Right ventricle myocardium superior (tissue), 1 donor: ENCODE measurements at regions not wholly inside any gene's neighbourhood (a gene's known extent, or its start where the extent isn't known, plus 50 kb on each side); places are given as distances from the start of the nearest gene placed in this dataset.

Experiments used
- ATAC-seq: fragments of 200-7000 bp; cut with Tn5 transposase; one replicate; pipeline ENCODE4 v1.9.1; 2020; ENCODE audit warnings: mild to moderate bottlenecking; ENCODE audit not compliant: poor library complexity
- DNase-seq: peaks from one replicate; pipeline ENCODE4 v3.0.0-alpha.2; 2020
- intact Hi-C: fragments of 100-400 bp; cut with DNase I; formaldehyde crosslinking; loops from one replicate; pipeline ENCODE4 v1.11.2; 2022
- donor health status: DM: no; HTN: yes; CAD: no; lungs with severe emphysema.

DNA sequence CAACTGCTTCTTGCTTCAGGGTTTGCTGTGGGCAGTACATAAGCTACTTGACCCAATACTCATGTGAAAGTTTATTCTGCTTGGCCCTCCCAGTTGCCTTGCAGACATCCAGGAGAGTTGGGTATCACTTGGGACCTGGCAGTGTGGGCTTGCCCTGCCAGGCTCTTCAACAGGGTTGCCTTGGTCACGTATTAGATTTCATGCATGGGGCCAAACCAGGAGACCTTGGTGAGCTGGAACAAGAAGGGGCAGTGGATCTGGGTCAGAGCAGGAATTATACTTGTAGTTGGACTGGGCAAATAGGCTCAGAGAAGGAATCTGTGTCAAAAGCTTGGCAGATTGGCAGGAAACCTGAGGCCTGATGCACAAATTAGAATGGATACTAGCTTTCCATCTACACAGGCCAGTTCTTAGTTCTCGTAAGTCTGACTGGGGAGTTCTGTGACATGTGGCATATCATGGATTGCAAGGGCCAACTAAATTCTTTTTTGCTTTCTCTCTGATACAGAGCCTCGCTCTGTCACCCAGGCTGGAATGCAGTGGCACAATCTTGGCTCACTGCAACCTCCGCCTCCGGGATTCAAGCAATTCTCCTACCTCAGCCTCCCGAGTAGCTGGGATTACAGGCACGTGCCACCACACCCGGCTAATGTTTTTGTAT, 192.6 kb upstream of the SERP2 start:
- intact Hi-C loops = no loop called here
- ATAC-seq (no peak), DNase-seq (no peak)

DNA sequence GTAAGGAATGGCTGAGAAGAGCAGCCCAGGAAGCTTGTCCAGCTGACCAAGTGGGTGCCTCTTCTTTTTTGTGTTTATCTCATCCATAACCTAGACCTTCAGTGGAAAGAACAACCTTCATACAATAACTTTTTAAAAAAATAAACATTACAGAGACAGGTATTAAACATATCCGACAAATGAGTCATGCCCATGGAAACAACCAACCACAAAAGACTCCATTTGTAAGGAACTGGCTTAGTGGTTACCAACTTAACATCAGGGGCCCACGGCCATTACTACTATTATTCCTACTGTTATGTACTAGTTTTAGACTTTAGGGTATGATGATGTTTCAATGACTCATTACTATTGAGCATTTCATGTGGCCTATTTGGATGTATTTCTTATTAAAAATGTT, 191.7 kb upstream of the SERP2 start:
- intact Hi-C loops = no loop called here
- no peak for DNase-seq
- no peak for ATAC-seq

DNA sequence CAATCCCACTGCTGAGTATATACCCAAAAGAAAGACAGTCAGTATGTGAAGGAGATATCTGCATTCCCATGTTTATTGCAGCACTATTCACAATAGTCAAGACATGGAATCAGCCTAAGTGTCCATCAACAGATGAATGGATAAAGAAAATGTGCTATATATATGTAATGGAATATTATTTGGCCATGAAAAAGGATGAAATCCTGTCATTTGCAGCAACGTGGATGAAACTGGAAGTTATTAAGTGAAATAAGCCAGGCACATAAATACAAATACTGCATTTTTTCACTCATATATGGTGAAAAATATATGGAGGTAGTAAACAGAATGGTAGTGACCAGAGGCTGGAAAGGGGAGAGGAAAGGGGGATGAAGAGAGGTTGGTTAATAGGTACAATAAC, 188.9 kb upstream of the SERP2 start:
- ATAC-seq (no peak), DNase-seq (no peak)
- intact Hi-C loops = no loop called here

DNA sequence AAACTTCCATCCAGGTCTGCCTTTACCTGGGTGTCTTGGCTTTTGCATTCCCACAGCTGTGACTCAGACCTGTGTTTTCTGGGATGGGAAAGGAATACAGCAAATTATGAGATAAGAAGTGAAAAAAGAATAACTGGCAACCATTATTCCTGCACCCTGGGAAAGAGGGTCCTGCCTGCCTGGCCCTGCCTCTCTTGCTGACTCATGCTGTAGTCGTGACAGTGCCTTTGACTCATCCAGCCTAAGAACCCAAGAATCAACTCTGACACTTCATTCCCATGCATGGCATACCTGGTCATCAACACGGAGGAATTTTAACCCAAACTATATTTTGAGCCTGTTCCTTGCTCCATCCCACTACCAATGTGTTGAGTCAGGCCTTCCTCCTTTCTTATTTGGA, 185.4 kb upstream of the SERP2 start:
- DNase-seq (no peak), ATAC-seq (no peak)
- intact Hi-C loops = no loop called here

DNA sequence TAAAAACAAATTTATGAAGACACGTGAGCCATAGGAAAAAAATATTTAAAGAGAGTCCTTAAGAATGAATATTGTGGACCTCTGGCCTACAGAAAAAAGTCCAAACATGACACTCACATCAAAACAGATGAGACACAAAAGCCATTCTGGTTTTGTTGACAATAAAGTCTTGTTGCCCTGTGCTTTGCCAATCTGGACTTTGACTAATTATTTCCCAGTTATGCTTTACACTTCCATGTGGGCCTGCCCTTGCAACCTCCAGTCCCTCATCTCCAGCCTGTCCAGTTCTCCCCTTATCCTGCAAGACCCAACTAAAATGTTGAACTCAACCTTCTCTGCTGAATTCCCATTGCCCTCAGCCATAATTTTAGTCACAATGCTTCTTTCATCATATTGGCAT, 184.5 kb upstream of the SERP2 start:
- ATAC-seq = no peak
- no peak for DNase-seq
- intact Hi-C loops = no loop called here

DNA sequence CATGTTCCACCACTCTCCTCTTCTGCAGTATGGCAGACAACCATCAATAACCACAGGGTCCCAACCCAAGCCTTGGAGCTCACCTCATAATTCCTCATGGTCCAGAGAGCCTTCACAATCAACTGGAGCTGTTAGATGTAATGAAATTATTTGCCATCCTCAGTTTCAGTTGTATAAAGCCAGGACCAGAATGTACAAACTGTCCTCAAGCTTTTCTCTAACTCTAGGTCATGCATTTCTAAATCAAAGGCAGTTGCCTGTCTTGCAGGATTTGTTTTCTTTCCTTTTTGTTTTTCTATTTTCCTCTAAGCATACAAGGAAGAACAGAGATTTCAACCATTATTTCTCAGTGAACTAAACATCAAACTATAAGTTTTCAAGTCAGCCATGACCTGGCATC, 182.5 kb upstream of the SERP2 start:
- intact Hi-C loops = no loop called here
- no peak for DNase-seq

DNA sequence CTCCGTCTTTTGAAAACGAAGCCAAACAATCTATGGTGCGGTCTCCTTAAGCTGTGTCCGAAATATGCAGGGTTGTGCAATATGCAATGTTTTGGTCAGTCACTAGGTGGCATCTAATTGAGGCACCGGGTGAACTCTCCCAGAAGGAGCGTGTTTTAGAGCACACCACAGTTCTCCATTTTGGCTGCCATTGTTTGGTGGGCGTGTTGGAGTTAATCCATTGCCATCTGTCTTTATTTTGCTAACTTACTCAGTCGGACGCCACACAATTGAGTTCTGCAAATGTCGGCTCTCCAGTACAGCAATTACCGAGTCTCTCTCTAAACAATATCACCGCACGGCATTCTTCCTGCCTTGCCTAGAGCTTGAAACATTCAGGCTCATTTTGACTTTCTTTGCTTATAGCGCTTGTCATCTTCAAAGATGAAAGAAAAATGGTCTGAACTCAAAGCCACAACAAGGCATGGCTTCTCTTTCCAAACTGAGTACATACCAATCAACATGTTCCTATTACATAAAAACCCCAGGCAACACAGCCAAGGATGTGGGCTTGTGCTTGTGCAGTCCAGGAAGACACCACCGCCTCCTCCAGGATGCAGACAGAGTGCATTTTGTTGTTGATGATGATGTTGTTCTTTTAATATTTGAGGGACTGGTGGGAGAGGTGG, 182.0 kb upstream of the SERP2 start:
- DNase-seq = no peak
- ATAC-seq = peak; percentile 95
- intact Hi-C loops = no loop called here

More for the DNA sequence above, 182.5 kb upstream of the SERP2 start:
- ATAC-seq = peak; percentile 43

DNA sequence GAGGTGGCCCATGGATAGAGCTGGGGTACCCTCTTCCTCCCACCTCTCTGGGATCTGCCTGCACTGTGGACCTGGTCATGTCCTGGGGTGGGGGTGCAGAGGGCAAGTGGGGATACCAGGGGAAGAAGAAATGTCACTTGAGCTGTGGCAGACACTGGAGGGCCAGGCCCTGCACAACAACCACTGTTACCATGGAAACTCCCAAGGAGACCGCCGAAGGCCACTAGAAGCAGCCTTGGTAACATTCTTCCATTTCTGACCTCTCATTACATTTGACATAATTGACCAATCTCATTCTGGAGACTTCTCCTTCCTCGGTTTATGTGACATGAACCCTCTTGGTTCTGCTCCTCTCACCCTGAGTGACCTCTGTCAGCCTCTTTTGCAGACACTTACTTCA, 179.9 kb upstream of the SERP2 start:
- intact Hi-C loops = no loop called here
- no peak for DNase-seq
- no peak for ATAC-seq

DNA sequence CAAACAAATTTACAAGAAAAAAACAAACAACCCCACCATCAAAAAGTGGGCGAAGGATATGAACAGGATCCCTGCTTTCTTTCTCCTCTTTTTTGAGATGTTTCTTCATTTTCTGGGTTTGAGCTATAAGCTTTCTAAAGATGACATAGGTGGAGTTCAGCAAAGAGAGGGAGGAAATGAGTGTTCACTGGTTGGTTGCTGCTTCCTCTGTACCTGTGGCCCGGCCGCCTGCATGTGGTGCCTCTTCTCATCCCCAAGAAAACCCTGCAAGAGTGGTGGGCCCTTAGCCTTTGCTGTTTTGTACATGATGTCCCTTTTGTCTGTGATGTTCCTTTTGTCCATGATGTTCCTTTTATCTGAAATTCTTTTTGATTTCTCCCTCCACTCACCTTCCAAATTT, 178.4 kb upstream of the SERP2 start:
- no peak for ATAC-seq
- intact Hi-C loops = no loop called here
- no peak for DNase-seq

DNA sequence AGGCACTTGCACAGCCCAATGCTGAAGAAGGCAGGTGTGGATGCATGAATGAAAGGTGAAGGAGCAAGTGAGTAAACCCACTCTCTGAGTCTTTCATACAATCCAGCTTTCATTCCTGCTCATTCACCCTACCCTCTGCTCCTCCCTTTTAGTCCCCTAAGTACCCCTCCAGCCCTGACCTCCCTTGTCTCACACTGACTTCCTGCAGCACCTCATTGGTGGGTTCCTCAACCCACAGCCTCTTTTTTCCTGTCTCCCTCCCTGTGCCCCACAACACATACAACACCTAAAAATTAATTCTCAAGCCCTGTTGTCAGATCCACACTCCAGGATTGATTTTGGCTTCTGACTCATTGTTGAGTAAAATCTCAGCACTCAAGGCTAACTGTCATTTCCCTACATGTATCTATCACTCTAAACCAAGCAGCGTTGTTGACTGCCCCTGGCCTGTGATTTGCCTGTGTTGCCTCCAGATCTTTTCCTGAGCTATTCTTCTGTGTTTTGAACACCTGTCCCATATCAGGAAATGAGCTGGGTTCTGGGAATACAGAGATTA, 177.3 kb upstream of the SERP2 start:
- no peak for ATAC-seq
- intact Hi-C loops = no loop called here
- no peak for DNase-seq

DNA sequence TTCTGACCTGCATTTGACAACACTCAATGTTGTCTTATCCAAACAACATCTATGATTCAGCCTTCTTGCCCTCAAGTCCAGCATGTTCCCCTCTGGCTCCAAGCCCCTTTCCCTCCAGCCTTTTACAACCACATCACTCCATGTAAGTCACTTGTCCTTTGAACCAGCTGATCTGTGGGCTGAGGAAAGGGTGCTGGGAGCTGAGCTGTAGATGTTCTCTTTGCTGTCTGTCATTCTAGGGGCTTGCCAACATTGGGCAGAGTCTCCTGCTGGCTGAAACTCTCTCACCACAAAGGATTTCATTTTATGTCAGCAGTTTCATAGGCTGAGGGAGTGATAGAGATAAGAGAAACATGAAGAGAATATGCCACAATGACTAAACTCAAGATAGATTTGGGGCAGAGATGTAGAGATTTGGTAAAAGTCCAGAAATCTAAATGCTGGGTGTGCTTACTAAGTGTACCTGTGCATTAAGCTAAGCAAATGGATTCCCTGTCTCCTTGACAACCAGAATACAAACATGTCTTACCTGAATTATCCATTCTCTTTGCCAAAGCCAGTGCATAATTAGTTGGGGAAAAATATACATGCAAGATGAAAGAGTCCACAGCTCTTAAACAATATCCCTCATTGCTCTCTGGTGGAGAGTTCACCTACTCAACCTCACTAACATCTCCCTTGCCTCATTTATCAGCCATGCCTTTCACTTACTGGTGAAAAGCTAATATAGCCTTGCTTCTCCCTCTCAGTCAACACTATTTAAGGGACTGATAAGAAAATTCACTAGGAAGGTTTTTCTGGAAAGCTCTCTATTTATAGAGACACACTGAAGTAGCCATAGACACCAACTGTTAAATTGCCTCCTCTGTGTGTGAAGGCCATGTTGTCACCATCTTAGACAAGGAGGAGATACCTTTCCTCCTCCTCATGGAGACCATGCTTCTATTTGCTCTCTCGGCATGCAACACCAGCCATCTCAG, 175.5 kb upstream of the SERP2 start:
- peak; percentile 69 for ATAC-seq

DNA sequence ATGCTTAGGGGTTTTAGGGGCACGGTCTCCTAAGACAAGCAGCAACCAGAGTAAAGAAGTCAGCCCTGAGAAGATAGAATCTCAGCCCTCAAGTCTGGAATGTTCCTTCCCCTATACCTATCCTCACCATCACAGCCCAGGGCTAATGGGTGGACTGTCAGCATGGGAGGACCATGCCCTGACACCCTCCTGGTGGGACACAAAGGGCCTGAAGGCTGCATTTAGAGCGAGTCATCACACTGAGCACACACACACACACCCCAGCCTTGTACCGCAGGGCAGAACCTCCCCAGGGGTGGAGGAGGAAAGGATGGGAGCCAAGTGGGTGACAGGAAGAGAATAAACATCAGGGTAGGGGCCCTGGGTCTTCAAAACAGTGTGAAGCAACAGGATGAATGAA, 174.8 kb upstream of the SERP2 start:
- intact Hi-C loops = no loop called here
- no peak for ATAC-seq
- DNase-seq = no peak

More for the DNA sequence above, 175.5 kb upstream of the SERP2 start:
- intact Hi-C loops = no loop called here
- no peak for DNase-seq

DNA sequence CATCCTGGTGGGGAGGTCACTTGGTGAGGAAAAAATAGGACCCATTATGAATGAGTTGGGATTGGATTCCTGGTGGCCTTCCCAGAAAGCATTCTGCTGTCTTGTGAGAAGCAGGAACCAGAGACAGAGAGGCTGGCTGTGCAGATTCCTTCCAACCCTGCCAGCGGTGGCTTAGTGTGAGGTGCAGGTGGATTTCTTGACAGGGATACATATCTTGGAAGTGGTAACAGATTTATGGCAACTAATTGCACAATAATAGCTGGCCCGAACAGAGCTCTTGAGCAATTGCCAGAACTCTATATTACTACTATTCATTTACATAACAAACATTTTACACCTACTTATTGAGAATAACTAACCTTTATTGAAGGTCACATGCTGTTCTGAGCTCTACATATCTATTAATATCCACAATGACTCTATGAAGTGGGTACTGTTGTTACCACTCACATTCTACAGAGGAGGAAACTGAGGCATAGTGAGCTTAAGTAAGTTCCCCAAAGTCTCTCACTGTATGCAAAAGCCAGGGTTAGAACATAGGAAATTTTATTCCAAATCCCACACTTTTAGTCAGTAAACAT, 173.9 kb upstream of the SERP2 start:
- DNase-seq (no peak), ATAC-seq (peak; percentile 89)
- intact Hi-C loops = no loop called here

DNA sequence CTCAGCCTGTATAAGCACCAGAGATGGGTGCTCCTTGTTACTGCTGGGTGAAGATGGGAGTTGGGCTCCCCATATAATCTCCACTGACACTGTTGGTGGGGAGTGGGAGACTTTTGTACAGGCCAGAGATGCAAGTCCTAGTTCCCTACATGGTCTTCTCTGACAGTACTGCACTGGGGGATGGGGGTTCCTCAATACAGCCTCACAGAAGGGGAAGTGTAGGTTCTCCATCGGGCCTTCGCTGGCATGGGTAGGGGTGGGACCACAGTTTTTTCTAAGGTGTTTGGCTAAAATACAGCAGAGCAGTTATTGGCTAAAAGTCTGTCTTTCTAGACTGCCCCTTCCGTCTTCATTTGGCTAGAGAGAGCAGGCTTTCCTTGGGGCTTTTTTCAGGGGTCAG, 167.2 kb upstream of the SERP2 start:
- DNase-seq (no peak), ATAC-seq (no peak)
- intact Hi-C loops = no loop called here

DNA sequence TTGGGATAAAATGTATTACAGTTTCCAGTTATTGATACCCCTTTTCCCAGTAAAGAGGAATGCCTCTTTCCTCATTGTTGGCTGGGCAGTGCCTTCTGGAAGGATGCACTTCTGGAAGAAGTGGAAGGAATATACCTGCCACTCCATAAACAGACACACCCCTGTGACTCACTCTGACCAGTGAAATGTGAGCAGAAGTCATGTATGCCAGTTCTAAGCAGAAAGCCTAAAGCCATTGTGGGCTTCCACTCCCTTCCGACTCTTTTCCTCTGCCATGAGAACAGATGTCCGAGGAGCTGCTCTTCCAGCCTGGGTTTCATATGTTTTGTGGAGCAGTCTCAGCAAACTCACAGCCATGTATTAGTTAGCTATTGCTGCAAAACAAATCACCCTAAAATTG, 166.1 kb upstream of the SERP2 start:
- intact Hi-C loops = no loop called here
- no peak for ATAC-seq

DNA sequence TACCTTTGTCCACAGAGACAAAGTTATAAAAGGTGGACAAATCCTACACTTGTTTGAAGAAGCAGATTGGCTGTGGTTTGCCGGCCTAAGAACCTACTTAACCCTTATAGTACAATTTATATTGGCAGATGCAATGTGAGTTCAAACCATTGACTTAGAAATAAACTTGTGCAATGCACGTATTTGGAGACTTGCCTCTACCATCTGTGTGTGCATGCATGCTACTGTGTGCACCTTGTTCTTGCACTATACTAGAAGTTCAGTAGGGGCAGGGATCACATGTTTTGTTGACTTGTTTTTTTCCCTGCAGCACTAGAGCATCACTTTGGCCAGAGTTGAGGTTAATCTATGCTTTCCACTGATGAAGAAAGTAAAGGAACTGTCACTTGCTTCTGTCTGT, 163.1 kb upstream of the SERP2 start:
- ATAC-seq = no peak

More for the DNA sequence above, 166.1 kb upstream of the SERP2 start:
- no peak for DNase-seq

DNA sequence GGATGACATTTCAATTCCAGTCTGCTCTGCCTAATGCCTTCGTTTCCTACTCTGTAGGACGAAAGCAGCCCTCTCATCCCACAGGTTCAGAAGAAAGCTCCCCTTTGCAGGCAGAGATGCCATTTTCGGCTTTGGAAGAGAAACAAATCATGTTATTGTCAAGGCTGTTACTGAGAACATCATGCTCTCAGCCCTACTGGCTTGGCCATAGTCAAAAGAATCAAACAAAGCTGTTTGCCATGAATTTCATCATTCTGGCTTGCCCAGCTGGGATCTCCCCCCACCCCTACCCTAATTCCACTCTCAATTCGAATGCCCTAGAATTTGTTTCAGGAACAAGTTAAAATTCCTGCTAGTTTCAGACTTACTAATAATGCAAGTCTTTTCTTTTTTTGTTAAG, 162.3 kb upstream of the SERP2 start:
- no peak for DNase-seq
- peak; percentile 64 for ATAC-seq
- intact Hi-C loops = no loop called here

More for the DNA sequence above, 163.1 kb upstream of the SERP2 start:
- intact Hi-C loops = no loop called here
- DNase-seq = no peak

DNA sequence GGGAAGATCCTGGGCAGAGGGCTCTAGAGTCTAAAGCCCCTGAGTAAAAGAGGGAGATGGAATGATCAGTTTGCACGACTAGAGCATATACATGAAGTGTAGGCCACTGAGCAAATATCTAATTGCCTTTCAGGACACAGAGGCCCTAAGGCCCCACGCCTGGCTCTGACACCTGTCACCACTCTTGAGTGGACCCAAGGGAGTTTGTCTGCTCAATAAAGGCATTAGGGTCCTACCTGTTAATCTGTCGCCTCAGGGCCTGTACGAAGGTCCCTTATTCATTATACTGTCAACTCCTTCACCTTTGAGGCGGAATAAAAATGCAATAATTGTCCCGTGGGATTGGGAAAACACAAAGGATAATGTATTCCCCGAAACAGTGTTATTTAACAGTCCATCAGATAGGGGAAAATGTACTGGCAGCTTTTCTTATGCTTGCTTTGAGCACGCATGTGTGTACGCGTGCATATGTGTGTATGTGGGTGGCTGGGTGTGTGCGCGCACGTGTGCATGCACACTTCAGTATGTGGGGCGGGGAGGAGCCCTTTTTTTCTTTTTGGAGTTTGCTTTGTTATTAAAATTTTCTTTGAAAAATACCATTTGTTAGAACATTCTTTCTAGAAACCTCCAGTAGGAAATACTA, 161.8 kb upstream of the SERP2 start:
- ATAC-seq (no peak), DNase-seq (no peak)
- intact Hi-C loops = no loop called here
